Fibroblast of lung (primary cell): ENCODE measurements at regions not wholly inside any gene's neighbourhood (a gene's known extent, or its start where the extent isn't known, plus 50 kb on each side); places are given as distances from the start of the nearest gene placed in this dataset.

Experiments
- CTCF ChIP-seq, 2 donors: IDR thresholded peaks in 1 of 2; conservative IDR thresholded peaks in 1 of 2; 1 replicate in 1 of 2; 2 replicates in 1 of 2; pipeline ENCODE4 v1.5.1; 2011 to 2012; ENCODE audit warnings: low read length in 2 of 2, control low read depth in 1 of 2, inconsistent platforms in 1 of 2, low read depth in 1 of 2, mild to moderate bottlenecking in 1 of 2
- EZH2 ChIP-seq: IDR thresholded peaks from 2 replicates; pipeline ENCODE4 v1.5.1; 2012; ENCODE audit warnings: low read length, control low read depth, mild to moderate bottlenecking; ENCODE audit errors: missing control alignments

DNA sequence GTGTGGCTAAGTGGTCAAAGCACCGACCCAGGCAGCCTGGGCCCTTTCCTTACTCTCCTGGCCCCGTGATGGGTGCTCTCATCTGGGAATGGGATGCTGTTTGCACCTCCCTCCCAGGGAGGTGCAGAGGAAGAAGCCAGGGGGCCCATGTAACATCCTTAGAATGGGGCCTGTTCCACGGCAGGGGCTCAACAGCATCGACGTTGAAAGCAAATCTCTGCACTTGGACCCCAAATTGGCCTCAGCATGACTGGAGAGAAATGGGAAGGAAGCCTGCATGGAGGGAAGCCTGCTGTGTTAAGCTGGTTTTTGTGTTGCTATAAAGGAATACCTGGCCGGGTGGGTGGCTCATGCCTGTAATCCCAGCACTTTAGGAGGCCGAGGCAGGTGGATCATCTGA lies 1288.4 kb downstream of the TBC1D22A start:
- no peak for TF ChIP-seq CTCF (conservative IDR thresholded peaks at IDR 0.05 in 1 of 2, IDR thresholded peaks at IDR 0.05 in 1 of 2; ENCODE audit: low read depth in 1 of 2, low read length in 2 of 2)
- no peak for TF ChIP-seq EZH2
